Suprapubic skin (tissue), 4 donors: ENCODE measurements at regions not wholly inside any gene's neighbourhood (a gene's known extent, or its start where the extent isn't known, plus 50 kb on each side); places are given as distances from the start of the nearest gene placed in this dataset.

Source experiments
- DNase-seq, 2 donors: peaks; one replicate each; pipeline ENCODE4 v3.0.0-alpha.2; 2019; ENCODE audit warnings: low spot score in 2 of 2
- H3K27ac ChIP-seq: fragments of 200-600 bp; sonication (generic); one replicate; pipeline ENCODE4 v1.5.1; 2019
- H3K27me3 ChIP-seq: fragments of 200-600 bp; sonication (generic); one replicate; pipeline ENCODE4 v1.5.1; 2019
- H3K36me3 ChIP-seq: fragments of 200-600 bp; sonication (generic); one replicate; pipeline ENCODE4 v1.5.1; 2019
- H3K4me1 ChIP-seq: fragments of 200-600 bp; sonication (generic); one replicate; pipeline ENCODE4 v1.5.1; 2019
- H3K4me3 ChIP-seq: fragments of 200-600 bp; sonication (generic); one replicate; pipeline ENCODE4 v1.5.1; 2019; ENCODE audit warnings: mild to moderate bottlenecking
- H3K9me3 ChIP-seq: fragments of 200-600 bp; sonication (generic); one replicate; pipeline ENCODE4 v1.5.1; 2019
- CTCF ChIP-seq, 2 donors: fragments of 200-600 bp in 1 of 2; fragments of 450-650 bp in 1 of 2; sonication (generic) in 1 of 2; IDR thresholded peaks; one replicate each; pipeline ENCODE4 v1.5.1; 2016 to 2019; ENCODE audit warnings: antibody characterized with exemption in 2 of 2, mild to moderate bottlenecking in 1 of 2, moderate library complexity in 1 of 2
- EP300 ChIP-seq: sonication (generic); formaldehyde crosslinking; IDR thresholded peaks from one replicate; pipeline ENCODE4 v1.6.1; 2017; ENCODE audit warnings: antibody characterized with exemption
- POLR2A ChIP-seq, 2 donors: fragments of 450-650 bp; IDR thresholded peaks; one replicate each; pipeline ENCODE4 v1.6.1; 2017; ENCODE audit warnings: antibody characterized with exemption in 2 of 2, mild to moderate bottlenecking in 2 of 2, moderate library complexity in 2 of 2
- POLR2AphosphoS5 ChIP-seq, 3 donors: sonication (generic); formaldehyde crosslinking; IDR thresholded peaks; one replicate each; pipeline ENCODE4 v1.6.1; 2017; ENCODE audit warnings: antibody characterized with exemption in 3 of 3
- WGBS: methylation state at CpG from one replicate; pipeline ENCODE4 v1.1.5; 2018; 5-methylcytosine and 5-hydroxymethylcytosine counted together

GRCh38 chr17:56672195-56672594 is 78.7 kb downstream of the NOG start:
- TF ChIP-seq POLR2A (IDR thresholded peaks at IDR 0.05) = no peak
- TF ChIP-seq POLR2AphosphoS5 (IDR thresholded peaks at IDR 0.05) = no peak
- no peak for TF ChIP-seq EP300
- TF ChIP-seq CTCF (IDR thresholded peaks at IDR 0.05) = no peak
- 93% methylated on average over 8 of the region's 8 CpGs for WGBS
- peaks cover 28% of the 10 kb centered on the region for H3K27me3 ChIP-seq

DNA sequence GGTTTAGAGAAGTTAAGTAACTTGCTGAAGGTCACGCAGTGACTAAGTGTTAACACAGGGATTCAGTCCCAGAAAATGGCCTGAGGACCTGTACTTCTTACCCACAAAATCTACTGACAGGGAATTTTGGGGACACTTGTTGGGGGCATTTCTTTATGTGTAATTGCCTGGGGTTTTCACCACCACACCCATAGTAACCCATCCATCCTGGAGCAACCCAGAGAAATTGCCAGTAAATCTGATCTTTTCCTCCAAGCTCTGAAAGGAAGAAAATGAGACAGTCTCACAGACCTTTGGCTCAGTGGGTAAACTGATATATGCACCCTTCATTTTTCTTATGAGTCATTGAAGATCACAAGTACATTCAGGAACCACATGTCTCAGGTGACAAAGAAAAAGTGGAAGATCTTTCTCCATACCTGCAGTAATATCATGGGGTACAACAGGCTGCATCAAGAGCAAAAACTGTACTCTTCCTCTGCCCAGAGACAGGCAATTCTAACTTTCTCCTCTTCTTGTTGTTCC is 81.0 kb downstream of the NOG start:
- Histone ChIP-seq H3K4me1 (peaks cover 11% of the 10 kb centered on the region), H3K4me3 (no peak overlapping the region), H3K36me3 (no peaks in the 10 kb centered on the region), H3K9me3 (no peaks in the 10 kb centered on the region), H3K27ac (no peak overlapping the region), H3K27me3 (peaks cover 47% of the 10 kb centered on the region)
- DNase-seq = no peak
- no peak for TF ChIP-seq EP300
- no peak for TF ChIP-seq POLR2A (IDR thresholded peaks at IDR 0.05)
- no peak for TF ChIP-seq CTCF (IDR thresholded peaks at IDR 0.05)
- no peak for TF ChIP-seq POLR2AphosphoS5 (IDR thresholded peaks at IDR 0.05)
- 100% methylated on average over 1 of the region's 1 CpG for WGBS

More at GRCh38 chr17:56672195-56672594, 78.7 kb downstream of the NOG start:
- H3K4me1 ChIP-seq = no peaks in the 10 kb centered on the region
- DNase-seq = no peak
- no peaks in the 10 kb centered on the region for H3K36me3 ChIP-seq
- no peaks in the 10 kb centered on the region for H3K9me3 ChIP-seq
- H3K27ac ChIP-seq = no peak overlapping the region
- H3K4me3 ChIP-seq = no peak overlapping the region

- Histone ChIP-seq H3K4me3 (no peak overlapping the region), H3K4me1 (peaks cover 14% of the 10 kb centered on the region), H3K27me3 (peaks cover 62% of the 10 kb centered on the region), H3K9me3 (no peaks in the 10 kb centered on the region), H3K36me3 (no peaks in the 10 kb centered on the region), H3K27ac (no peak overlapping the region)
- TF ChIP-seq POLR2AphosphoS5 (IDR thresholded peaks at IDR 0.05) = no peak
- no peak for TF ChIP-seq CTCF (IDR thresholded peaks at IDR 0.05)
- TF ChIP-seq EP300 = no peak
- DNase-seq = no peak
- 88% methylated on average over 1 of the region's 1 CpG for WGBS
Measured at GRCh38 chr17:56675876-56676660, 82.6 kb downstream of the NOG start.

DNA sequence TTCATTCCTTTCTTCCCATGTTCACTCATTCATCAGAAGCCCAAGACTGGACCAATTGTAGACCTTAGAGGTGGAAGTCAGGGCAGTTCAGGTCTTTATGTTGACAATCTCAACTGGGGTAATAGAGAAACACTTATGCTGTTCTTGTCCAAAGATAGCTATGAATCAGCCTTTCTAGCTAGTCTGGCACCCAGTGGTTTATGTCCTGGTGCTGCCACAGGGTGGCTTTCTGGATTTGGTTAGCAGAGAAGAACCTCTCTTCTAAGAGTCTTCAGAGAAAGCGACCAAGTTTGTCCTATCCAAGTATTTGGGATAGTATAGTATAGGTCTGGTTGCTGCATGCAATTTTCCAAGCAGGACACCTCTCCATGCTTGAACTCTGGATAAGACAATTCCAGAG is 83.3 kb downstream of the NOG start:
- Histone ChIP-seq H3K4me1 (peaks cover 14% of the 10 kb centered on the region), H3K27ac (no peak overlapping the region), H3K4me3 (no peak overlapping the region), H3K27me3 (peaks cover 66% of the 10 kb centered on the region), H3K36me3 (no peaks in the 10 kb centered on the region), H3K9me3 (no peaks in the 10 kb centered on the region)
- 89% methylated on average over 1 of the region's 1 CpG for WGBS
- TF ChIP-seq EP300 = no peak
- TF ChIP-seq POLR2AphosphoS5 (IDR thresholded peaks at IDR 0.05) = no peak
- no peak for TF ChIP-seq CTCF (IDR thresholded peaks at IDR 0.05)
- TF ChIP-seq POLR2A (IDR thresholded peaks at IDR 0.05) = no peak
- DNase-seq = no peak

DNA sequence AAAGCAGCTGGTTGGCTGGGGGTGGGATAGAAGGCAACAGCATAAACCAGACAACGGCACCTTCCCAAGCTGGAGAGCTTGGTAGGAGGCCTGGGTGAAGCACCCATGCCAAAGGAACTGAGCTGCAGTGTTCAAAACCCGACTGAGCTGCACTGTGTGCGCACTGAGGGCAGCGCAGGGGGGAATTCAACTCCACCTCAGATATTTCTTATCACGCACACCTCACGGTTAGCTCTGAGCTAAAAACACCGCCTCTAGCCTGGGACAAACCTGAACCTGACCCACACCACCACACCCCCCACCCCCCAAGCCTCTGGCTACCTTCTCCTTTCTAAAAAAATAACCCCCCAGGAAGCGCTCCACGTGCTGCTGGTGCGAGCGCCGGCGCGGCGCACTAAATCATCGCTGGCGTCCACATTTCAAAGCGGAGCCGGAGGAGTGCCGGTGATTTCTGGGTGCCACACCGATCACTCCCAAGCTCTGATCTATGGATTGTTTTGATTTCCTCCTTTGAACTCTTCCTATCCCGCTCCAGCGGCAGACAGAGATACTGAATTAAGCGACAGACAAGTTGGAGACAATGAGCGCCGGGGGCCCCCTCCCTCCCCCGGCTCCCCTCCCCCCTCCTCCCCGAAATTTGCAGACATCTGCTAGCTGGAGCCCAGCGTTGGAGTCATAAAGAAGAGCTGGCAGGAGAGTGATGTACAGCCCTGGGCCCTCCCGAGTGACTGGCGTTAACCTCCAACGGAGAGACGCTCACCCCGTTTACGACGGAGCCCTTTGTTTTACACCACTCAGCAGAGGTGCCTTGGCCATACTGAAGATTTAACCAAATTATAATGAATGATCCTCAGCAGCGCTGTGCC is 85.0 kb downstream of the NOG start:
- Histone ChIP-seq H3K4me3 (peak overlapping the region; percentile 26), H3K4me1 (peaks cover 14% of the 10 kb centered on the region), H3K9me3 (no peaks in the 10 kb centered on the region), H3K27me3 (peaks cover 73% of the 10 kb centered on the region), H3K27ac (no peak overlapping the region), H3K36me3 (no peaks in the 10 kb centered on the region)
- WGBS = 7% methylated on average over 37 of the region's 37 CpGs
- TF ChIP-seq POLR2AphosphoS5 (IDR thresholded peaks at IDR 0.05) (no peak), POLR2A (IDR thresholded peaks at IDR 0.05) (no peak), EP300 (no peak), CTCF (IDR thresholded peaks at IDR 0.05) (no peak)
- no peak for DNase-seq
